T-cell (primary cell): ENCODE measurements at regions not wholly inside any gene's neighbourhood (a gene's known extent, or its start where the extent isn't known, plus 50 kb on each side); places are given as distances from the start of the nearest gene placed in this dataset.

Experiments
- ATAC-seq, 4 experiments: fragments of 200-7000 bp in 3 of 4; fragments of 150-1000 bp in 1 of 4; cut with Tn5 transposase; replicated peaks in 1 of 4; 1 replicate in 3 of 4; 2 replicates in 1 of 4; pipeline ENCODE4 v1.10.0; 2021; ENCODE audit warnings: moderate library complexity in 3 of 4, mild to moderate bottlenecking in 2 of 4, moderate number of reproducible peaks in 1 of 4
- CTCF ChIA-PET, 2 donors: fragments of 300-600 bp; sonication (Branson Sonifier 250); formaldehyde crosslinking; loops; one replicate each; lab custom pipeline; 2022; ENCODE audit warnings: antibody characterized with exemption in 2 of 2; lab: Charles Lee
- POLR2A ChIA-PET, 2 donors: fragments of 300-600 bp; sonication (Branson Sonifier 250); formaldehyde crosslinking; loops; one replicate each; lab custom pipeline; 2022; ENCODE audit warnings: antibody characterized with exemption in 2 of 2; lab: Charles Lee
- DNase-seq, 35 experiments: peaks; one replicate each; pipeline versions ENCODE4 v3.0.0 to v3.0.0-alpha.2; 2013 to 2023
- H3K27ac ChIP-seq: one replicate; pipeline ENCODE4 v1.5.1; 2013; ENCODE audit warnings: low read length
- H3K27me3 ChIP-seq, 2 experiments: replicated peaks in 1 of 2; 1 replicate in 1 of 2; 2 replicates in 1 of 2; pipeline versions ENCODE4 v1.6.1 to v1.7.0; 2013; ENCODE audit warnings: low read length in 1 of 2, mixed read lengths in 1 of 2; ENCODE audit not compliant: control insufficient read depth in 2 of 2, insufficient read depth in 2 of 2; ENCODE audit errors: extremely low read depth in 1 of 2
- H3K36me3 ChIP-seq, 2 donors: 1 replicate in 1 of 2; 2 replicates in 1 of 2; pipeline versions ENCODE4 v1.6.1 to v1.7.0; 2013; ENCODE audit warnings: low read length in 1 of 2; ENCODE audit not compliant: control insufficient read depth in 2 of 2, insufficient read depth in 1 of 2; ENCODE audit errors: extremely low read depth in 1 of 2
- H3K4me1 ChIP-seq, 2 experiments: 1 replicate in 1 of 2; 2 replicates in 1 of 2; pipeline versions ENCODE4 v1.6.1 to v1.7.0; 2013; ENCODE audit warnings: low read length in 2 of 2, mixed read lengths in 1 of 2; ENCODE audit not compliant: insufficient read depth in 2 of 2, control insufficient read depth in 1 of 2; ENCODE audit errors: extremely low read depth in 1 of 2
- H3K4me3 ChIP-seq, 2 donors: 1 replicate in 1 of 2; 2 replicates in 1 of 2; pipeline versions ENCODE4 v1.5.1 to v1.7.0; 2013; ENCODE audit warnings: mild to moderate bottlenecking in 2 of 2, low read length in 1 of 2, moderate library complexity in 1 of 2; ENCODE audit not compliant: control insufficient read depth in 1 of 2; ENCODE audit errors: extremely low read depth in 1 of 2
- H3K9me3 ChIP-seq: 2 replicates; pipeline ENCODE4 v1.7.0; 2013
- H3K27ac Mint-ChIP-seq, 2 donors: one replicate each; pipeline ENCODE4 v1.8.0; 2020 to 2021; ENCODE audit warnings: mild to moderate bottlenecking in 2 of 2, mixed read lengths in 2 of 2
- H3K27me3 Mint-ChIP-seq, 2 donors: one replicate each; pipeline ENCODE4 v1.8.0; 2021 to 2022; ENCODE audit warnings: mixed read lengths in 2 of 2
- H3K36me3 Mint-ChIP-seq: one replicate; pipeline ENCODE4 v1.8.0; 2021; ENCODE audit warnings: mixed read lengths
- H3K4me1 Mint-ChIP-seq, 3 donors: one replicate each; pipeline ENCODE4 v1.8.0; 2020 to 2022; ENCODE audit warnings: mixed read lengths in 3 of 3, mild to moderate bottlenecking in 1 of 3
- H3K4me3 Mint-ChIP-seq, 3 donors: one replicate each; pipeline ENCODE4 v1.8.0; 2020 to 2022; ENCODE audit warnings: mild to moderate bottlenecking in 3 of 3, mixed read lengths in 3 of 3, moderate library complexity in 3 of 3
- H3K9me3 Mint-ChIP-seq, 3 donors: one replicate each; pipeline ENCODE4 v1.8.0; 2020 to 2022; ENCODE audit warnings: mixed read lengths in 3 of 3
- WGBS: methylation state at CpG from one replicate; pipeline ENCODE4 v1.1.5; 2013; ENCODE audit warnings: missing lambda C conversion rate; ENCODE audit not compliant: insufficient coverage; 5-methylcytosine and 5-hydroxymethylcytosine counted together

DNA sequence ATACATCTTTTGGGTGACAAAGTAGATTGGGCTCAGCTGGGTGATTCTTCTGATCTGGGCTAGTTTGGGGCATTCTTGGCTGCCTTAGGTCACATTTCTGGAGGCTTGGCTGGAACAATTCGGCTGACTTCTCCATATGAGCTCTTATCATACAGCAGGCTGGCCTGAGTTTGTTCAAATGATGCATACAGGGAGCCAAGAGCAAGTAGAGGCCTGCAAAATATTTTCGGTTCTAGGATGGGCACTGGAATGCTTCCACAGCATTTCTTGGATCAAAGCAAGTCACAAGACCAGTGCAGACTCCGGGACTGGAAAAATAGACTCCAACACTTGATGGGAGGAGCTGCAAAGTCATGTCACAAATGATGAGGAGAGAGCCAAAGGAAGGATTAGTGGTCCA, 98.4 kb downstream of the SCG2 start:
- POLR2A ChIA-PET = no interaction called here
- 34% methylated on average over 3 of the region's 3 CpGs for WGBS
- H3K9me3 ChIP-seq = no peaks in the 10 kb centered on the region
- H3K4me3 ChIP-seq = no peak overlapping the region
- no peaks in the 10 kb centered on the region for H3K27me3 ChIP-seq
- Mint-ChIP-seq H3K4me3 (no peak overlapping the region), H3K36me3 (no peaks in the 10 kb centered on the region), H3K4me1 (no peaks in the 10 kb centered on the region), H3K27ac (no peak overlapping the region), H3K9me3 (peaks cover 0 to 11% (median 3%) of the 10 kb centered on the region in 3 donors), H3K27me3 (no peaks in the 10 kb centered on the region)
- H3K27ac ChIP-seq = no peak overlapping the region
- DNase-seq (no peak), ATAC-seq (no peak)
- H3K4me1 ChIP-seq = no peaks in the 10 kb centered on the region
- CTCF ChIA-PET = no interaction called here
- H3K36me3 ChIP-seq = no peaks in the 10 kb centered on the region

GRCh38 chr2:223508372-223508771, 93.8 kb downstream of the SCG2 start:
- CTCF ChIA-PET = no interaction called here
- H3K4me1 ChIP-seq = no peaks in the 10 kb centered on the region
- H3K9me3 ChIP-seq = no peaks in the 10 kb centered on the region
- POLR2A ChIA-PET = no interaction called here
- 100% methylated on average over 2 of the region's 3 CpGs for WGBS
- H3K36me3 ChIP-seq = no peaks in the 10 kb centered on the region
- H3K4me3 ChIP-seq = no peak overlapping the region
- Mint-ChIP-seq H3K36me3 (no peaks in the 10 kb centered on the region), H3K4me1 (no peaks in the 10 kb centered on the region), H3K4me3 (no peak overlapping the region), H3K27me3 (no peaks in the 10 kb centered on the region), H3K27ac (no peak overlapping the region), H3K9me3 (peaks cover 0 to 11% (median 3%) of the 10 kb centered on the region in 3 donors)
- no peak overlapping the region for H3K27ac ChIP-seq
- DNase-seq = no peak
- no peak for ATAC-seq
- H3K27me3 ChIP-seq = no peaks in the 10 kb centered on the region

DNA sequence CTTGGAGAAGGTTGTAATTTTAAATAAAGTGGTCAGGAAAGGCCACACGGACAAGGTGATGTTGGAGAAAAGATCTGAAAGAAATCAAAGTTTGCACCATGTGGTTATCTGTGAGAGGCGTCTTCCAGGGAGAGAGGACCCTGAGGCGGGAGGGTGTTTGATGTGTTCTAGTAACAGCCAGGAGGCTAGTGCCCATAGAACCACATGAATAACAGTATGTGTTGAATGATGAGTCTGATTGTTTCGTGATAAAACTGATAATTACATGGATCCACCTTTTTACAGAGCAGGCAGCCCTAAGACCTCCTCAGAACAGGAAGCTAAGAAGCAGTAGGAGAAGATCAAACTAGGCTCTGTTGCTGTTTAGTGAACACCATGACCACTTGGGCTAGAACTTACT, 91.4 kb downstream of the SCG2 start:
- H3K4me3 Mint-ChIP-seq = no peak overlapping the region
- peaks cover 0 to 5% (median 0%) of the 10 kb centered on the region in 3 donors for H3K9me3 Mint-ChIP-seq
- ATAC-seq = no peak
- Histone ChIP-seq H3K27me3 (no peaks in the 10 kb centered on the region), H3K36me3 (no peaks in the 10 kb centered on the region), H3K9me3 (no peaks in the 10 kb centered on the region), H3K4me3 (no peak overlapping the region), H3K4me1 (no peaks in the 10 kb centered on the region), H3K27ac (no peak overlapping the region)
- H3K4me1 Mint-ChIP-seq = no peaks in the 10 kb centered on the region
- H3K36me3 Mint-ChIP-seq = no peaks in the 10 kb centered on the region
- WGBS = 73% methylated on average over 3 of the region's 4 CpGs
- no peak overlapping the region for H3K27ac Mint-ChIP-seq
- peaks cover 0 to 3% of the 10 kb centered on the region in 2 donors for H3K27me3 Mint-ChIP-seq
- ChIA-PET POLR2A (no interaction called here), CTCF (no interaction called here)
- no peak for DNase-seq

- Mint-ChIP-seq H3K36me3 (no peaks in the 10 kb centered on the region), H3K4me3 (no peak overlapping the region), H3K9me3 (peaks cover 0 to 6% (median 0%) of the 10 kb centered on the region in 3 donors), H3K4me1 (no peaks in the 10 kb centered on the region), H3K27me3 (peaks cover 0 to 3% of the 10 kb centered on the region in 2 donors), H3K27ac (no peak overlapping the region)
- DNase-seq = no peak
- no peaks in the 10 kb centered on the region for H3K4me1 ChIP-seq
- 85% methylated on average over 4 of the region's 4 CpGs for WGBS
- POLR2A ChIA-PET = no interaction called here
- no peaks in the 10 kb centered on the region for H3K36me3 ChIP-seq
- no peak overlapping the region for H3K27ac ChIP-seq
- H3K27me3 ChIP-seq = no peaks in the 10 kb centered on the region
- ATAC-seq = no peak
- no peaks in the 10 kb centered on the region for H3K9me3 ChIP-seq
- CTCF ChIA-PET = interaction anchor here in 1 of 2 donors (0.6 kb wide), 1 partner anchor 9 kb away, joined by 4 read pairs; no protein-coding TSS in a partner anchor
- H3K4me3 ChIP-seq = no peak overlapping the region
Observed at GRCh38 chr2:223511168-223511567, 91.0 kb downstream of the SCG2 start.

GRCh38 chr2:223513771-223514455, 88.2 kb downstream of the SCG2 start:
- Mint-ChIP-seq H3K4me1 (no peaks in the 10 kb centered on the region), H3K36me3 (no peaks in the 10 kb centered on the region), H3K27ac (no peak overlapping the region), H3K4me3 (no peak overlapping the region), H3K27me3 (peaks cover 0 to 3% of the 10 kb centered on the region in 2 donors), H3K9me3 (peaks cover 0 to 4% (median 0%) of the 10 kb centered on the region in 3 donors)
- DNase-seq (no peak), ATAC-seq (no peak)
- ChIA-PET POLR2A (no interaction called here), CTCF (no interaction called here)
- Histone ChIP-seq H3K4me1 (no peaks in the 10 kb centered on the region), H3K36me3 (no peaks in the 10 kb centered on the region), H3K4me3 (no peak overlapping the region), H3K27ac (no peak overlapping the region), H3K27me3 (no peaks in the 10 kb centered on the region), H3K9me3 (no peaks in the 10 kb centered on the region)
- WGBS = 80% methylated on average over 1 of the region's 4 CpGs

DNA sequence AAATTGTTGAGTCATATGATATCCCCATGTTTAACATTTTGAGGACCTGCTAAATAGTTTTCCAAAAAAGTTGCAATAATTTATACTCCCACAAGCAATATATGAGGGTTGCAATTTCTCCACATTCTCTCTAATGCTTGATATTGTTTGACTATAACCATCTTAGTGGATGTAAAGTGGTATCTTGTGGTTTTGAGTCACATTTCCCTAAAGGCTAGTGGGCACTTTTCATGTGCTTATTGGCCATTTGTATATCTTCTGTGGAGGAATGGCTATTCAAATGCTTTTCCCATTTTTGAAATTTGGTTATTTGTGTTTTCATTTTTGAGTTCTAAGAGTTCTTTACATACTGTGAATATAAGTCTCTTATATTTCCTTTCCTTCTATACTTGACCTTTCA, 82.7 kb downstream of the SCG2 start:
- H3K4me1 Mint-ChIP-seq = no peaks in the 10 kb centered on the region
- peaks cover 0 to 4% (median 0%) of the 10 kb centered on the region in 3 donors for H3K9me3 Mint-ChIP-seq
- no peaks in the 10 kb centered on the region for H3K9me3 ChIP-seq
- H3K27me3 Mint-ChIP-seq = no peaks in the 10 kb centered on the region
- ATAC-seq (no peak), DNase-seq (no peak)
- no peaks in the 10 kb centered on the region for H3K36me3 Mint-ChIP-seq
- CTCF ChIA-PET = no interaction called here
- H3K4me1 ChIP-seq = no peaks in the 10 kb centered on the region
- no peak overlapping the region for H3K4me3 ChIP-seq
- no peak overlapping the region for H3K27ac Mint-ChIP-seq
- no peaks in the 10 kb centered on the region for H3K36me3 ChIP-seq
- no peak overlapping the region for H3K4me3 Mint-ChIP-seq
- no peak overlapping the region for H3K27ac ChIP-seq
- POLR2A ChIA-PET = no interaction called here
- H3K27me3 ChIP-seq = no peaks in the 10 kb centered on the region

GRCh38 chr2:223522796-223523195, 79.4 kb downstream of the SCG2 start:
- no peaks in the 10 kb centered on the region for H3K27me3 ChIP-seq
- no peak overlapping the region for H3K4me3 ChIP-seq
- no peak for DNase-seq
- H3K4me1 ChIP-seq = no peaks in the 10 kb centered on the region
- H3K27ac ChIP-seq = no peak overlapping the region
- POLR2A ChIA-PET = no interaction called here
- CTCF ChIA-PET = no interaction called here
- no peaks in the 10 kb centered on the region for H3K36me3 ChIP-seq
- no peaks in the 10 kb centered on the region for H3K36me3 Mint-ChIP-seq
- no peak overlapping the region for H3K4me3 Mint-ChIP-seq
- H3K9me3 Mint-ChIP-seq = peaks cover 0 to 4% (median 3%) of the 10 kb centered on the region in 3 donors
- no peaks in the 10 kb centered on the region for H3K4me1 Mint-ChIP-seq
- H3K9me3 ChIP-seq = no peaks in the 10 kb centered on the region
- H3K27me3 Mint-ChIP-seq = no peaks in the 10 kb centered on the region
- no CpG with 5 or more reads among the region's 2 CpGs for WGBS
- no peak for ATAC-seq
- H3K27ac Mint-ChIP-seq = no peak overlapping the region
